ENCODE measurements at regions not wholly inside any gene's neighbourhood (a gene's known extent, or its start where the extent isn't known, plus 50 kb on each side); places are given as distances from the start of the nearest gene placed in this dataset.

DNA sequence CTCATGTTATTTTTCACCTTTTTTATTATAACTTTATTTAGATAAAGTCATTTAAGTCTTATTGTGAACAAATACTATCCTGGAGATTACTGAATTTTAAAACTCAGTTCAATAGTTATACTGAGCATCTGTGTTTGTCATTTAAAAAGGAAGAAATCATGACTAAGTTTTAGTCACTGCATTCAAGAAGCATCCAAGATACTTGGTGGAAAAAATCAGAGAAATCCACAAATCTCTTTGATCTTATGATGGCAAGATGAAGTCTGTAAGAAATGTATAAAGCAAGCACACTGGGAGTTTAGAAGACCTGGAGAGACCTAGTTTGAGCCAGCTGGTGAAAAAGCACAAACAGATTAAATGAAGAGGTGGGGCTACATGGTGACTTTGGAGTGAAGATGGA lies 529.8 kb upstream of the IGFBP3 start:
- no peak overlapping the region for H2AFZ ChIP-seq (ENCODE audit: low read depth, low read length)
- no peaks in the 10 kb centered on the region for H3K9me3 ChIP-seq (ENCODE audit: low read length)
- H3K36me3 ChIP-seq (ENCODE audit: insufficient read depth, low read length) = no peaks in the 10 kb centered on the region
- H3K27me3 ChIP-seq (ENCODE audit: insufficient read depth, low read length) = no peaks in the 10 kb centered on the region
- no peak overlapping the region for H3K4me3 ChIP-seq (ENCODE audit: low read length)
- H3K4me1 ChIP-seq (ENCODE audit: insufficient read depth, low read length) = no peaks in the 10 kb centered on the region

DNA sequence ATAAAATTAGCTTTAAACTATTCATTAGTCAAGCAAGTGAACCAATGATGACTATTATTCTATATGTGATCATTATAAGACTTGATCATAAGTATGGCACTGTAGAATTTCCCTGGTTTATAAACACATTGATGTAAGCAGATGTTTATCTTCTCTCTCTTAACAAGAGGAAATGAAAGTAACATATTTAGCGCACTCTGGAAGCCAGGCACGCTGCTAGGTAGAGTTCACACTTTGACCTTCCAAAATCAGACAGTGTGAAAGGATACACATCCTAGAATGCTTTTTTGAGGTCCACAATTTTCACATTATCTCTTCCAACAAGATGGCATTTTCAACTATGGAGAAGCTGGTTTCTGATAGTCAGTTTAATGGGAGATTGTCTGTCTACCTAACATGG lies 529.4 kb upstream of the IGFBP3 start:
- no peaks in the 10 kb centered on the region for H3K36me3 ChIP-seq (ENCODE audit: insufficient read depth, low read length)
- H2AFZ ChIP-seq (ENCODE audit: low read depth, low read length) = no peak overlapping the region
- no peaks in the 10 kb centered on the region for H3K27me3 ChIP-seq (ENCODE audit: insufficient read depth, low read length)
- H3K9me3 ChIP-seq (ENCODE audit: low read length) = no peaks in the 10 kb centered on the region
- H3K4me1 ChIP-seq (ENCODE audit: insufficient read depth, low read length) = no peaks in the 10 kb centered on the region
- H3K4me3 ChIP-seq (ENCODE audit: low read length) = no peak overlapping the region

DNA sequence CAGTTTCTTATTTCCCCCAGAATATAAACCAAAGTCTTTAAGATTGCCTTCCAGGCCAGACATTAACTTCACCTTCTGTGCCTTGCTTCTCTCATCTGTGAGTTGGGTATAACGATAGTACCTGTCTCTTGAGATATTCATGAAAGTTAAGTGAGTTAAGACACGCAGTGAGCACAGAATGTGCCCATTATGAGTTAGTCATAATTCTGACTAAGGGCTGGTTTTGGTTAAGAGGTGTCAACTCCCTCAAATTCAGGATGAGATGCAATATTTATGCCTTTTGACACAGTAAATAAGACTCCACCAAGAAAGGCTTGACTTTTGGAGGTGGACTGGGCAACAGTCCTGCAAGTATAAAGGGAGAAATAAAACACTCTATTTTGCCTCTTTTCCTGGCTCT lies 528.7 kb upstream of the IGFBP3 start:
- H2AFZ ChIP-seq (ENCODE audit: low read depth, low read length) = no peak overlapping the region
- H3K9me3 ChIP-seq (ENCODE audit: low read length) = no peaks in the 10 kb centered on the region
- H3K27me3 ChIP-seq (ENCODE audit: insufficient read depth, low read length) = no peaks in the 10 kb centered on the region
- H3K4me1 ChIP-seq (ENCODE audit: insufficient read depth, low read length) = no peaks in the 10 kb centered on the region
- H3K4me3 ChIP-seq (ENCODE audit: low read length) = no peak overlapping the region
- H3K36me3 ChIP-seq (ENCODE audit: insufficient read depth, low read length) = no peaks in the 10 kb centered on the region

DNA sequence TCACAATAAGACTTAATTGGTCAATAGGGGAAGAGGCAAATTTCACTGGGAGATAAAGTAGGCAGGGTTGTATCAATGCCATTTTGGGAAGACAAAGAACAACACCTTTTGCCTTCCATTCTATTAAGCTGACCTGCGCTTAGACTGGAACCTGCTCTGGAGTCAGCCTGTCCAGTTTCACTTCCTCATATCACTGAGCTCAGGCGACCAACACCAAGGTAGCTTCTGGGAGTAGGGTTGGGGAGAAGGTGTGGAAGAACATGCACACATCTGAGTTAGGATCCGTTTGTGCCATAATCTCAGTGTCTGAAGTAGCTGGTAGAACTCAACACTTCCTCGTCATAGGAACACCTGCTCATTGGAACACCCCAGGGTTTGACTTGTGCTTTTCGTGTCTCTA lies 527.4 kb upstream of the IGFBP3 start:
- Histone ChIP-seq H2AFZ (ENCODE audit: low read depth, low read length) (no peak overlapping the region), H3K4me1 (ENCODE audit: insufficient read depth, low read length) (no peaks in the 10 kb centered on the region), H3K9me3 (ENCODE audit: low read length) (no peaks in the 10 kb centered on the region), H3K36me3 (ENCODE audit: insufficient read depth, low read length) (no peaks in the 10 kb centered on the region), H3K27me3 (ENCODE audit: insufficient read depth, low read length) (no peaks in the 10 kb centered on the region), H3K4me3 (ENCODE audit: low read length) (no peak overlapping the region)

DNA sequence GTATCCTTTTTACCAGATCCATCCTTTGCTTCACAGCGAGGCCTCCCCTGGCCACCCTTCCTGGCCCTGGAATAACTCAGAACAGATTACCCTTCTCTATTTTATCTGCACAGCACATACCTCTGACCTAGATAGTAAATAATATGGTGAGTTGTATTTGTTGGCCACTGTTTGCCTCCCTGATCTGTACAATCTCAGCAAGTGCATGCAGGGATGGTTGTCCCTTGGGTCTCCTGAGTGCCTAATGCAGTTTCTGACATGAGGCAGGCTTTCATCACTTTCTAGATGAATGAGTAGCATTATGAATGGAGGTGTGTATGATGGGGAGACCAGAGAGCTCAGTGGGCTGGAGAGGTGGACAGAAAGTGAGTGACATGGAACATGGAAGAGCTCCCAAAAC lies 525.1 kb upstream of the IGFBP3 start:
- Histone ChIP-seq H2AFZ (ENCODE audit: low read depth, low read length) (no peak overlapping the region), H3K4me1 (ENCODE audit: insufficient read depth, low read length) (no peaks in the 10 kb centered on the region), H3K27me3 (ENCODE audit: insufficient read depth, low read length) (no peaks in the 10 kb centered on the region), H3K36me3 (ENCODE audit: insufficient read depth, low read length) (no peaks in the 10 kb centered on the region), H3K4me3 (ENCODE audit: low read length) (no peak overlapping the region), H3K9me3 (ENCODE audit: low read length) (no peaks in the 10 kb centered on the region)

DNA sequence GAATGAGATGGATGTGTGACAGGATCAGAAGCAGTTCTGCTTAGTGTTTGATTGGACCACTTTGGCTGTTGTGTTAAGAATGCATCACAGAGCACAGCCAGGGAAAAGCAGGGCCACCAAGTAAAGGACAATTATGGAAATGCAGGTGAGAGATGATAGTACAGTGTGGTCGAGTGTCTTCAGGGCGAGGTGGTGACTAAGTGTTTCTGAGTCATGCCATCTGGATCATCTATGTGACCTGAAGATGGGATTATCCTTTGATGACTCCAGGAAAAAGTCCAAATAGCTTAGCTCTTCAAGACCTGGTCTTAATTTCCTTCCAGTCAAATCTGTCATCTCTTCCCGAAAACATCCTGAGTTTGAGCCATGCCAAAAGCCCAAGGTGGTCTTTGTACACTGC lies 523.2 kb upstream of the IGFBP3 start:
- Histone ChIP-seq H3K27me3 (ENCODE audit: insufficient read depth, low read length) (peaks cover 2% of the 10 kb centered on the region), H3K36me3 (ENCODE audit: insufficient read depth, low read length) (no peaks in the 10 kb centered on the region), H3K4me1 (ENCODE audit: insufficient read depth, low read length) (no peaks in the 10 kb centered on the region), H2AFZ (ENCODE audit: low read depth, low read length) (no peak overlapping the region), H3K4me3 (ENCODE audit: low read length) (no peak overlapping the region), H3K9me3 (ENCODE audit: low read length) (no peaks in the 10 kb centered on the region)

DNA sequence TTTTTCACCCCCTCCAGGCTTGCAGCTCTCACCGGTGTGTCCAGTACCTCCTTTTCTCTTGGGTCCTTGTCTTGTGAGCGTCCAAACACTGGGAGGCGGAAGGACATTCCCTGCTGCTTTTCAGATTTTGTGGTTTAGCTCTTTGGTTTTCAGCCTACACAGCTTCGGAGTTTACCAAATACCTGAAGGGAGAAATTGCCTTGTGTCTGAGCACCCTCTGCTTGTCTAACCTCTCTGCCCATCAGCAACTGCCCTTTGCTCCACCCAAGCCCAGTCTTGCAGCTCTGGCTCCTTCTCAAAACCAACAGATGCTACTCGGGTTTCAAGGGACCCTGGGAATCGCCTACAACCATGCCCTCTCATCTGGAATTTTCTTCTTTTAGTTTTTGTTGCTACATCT lies 519.1 kb upstream of the IGFBP3 start:
- peaks cover 2% of the 10 kb centered on the region for H3K27me3 ChIP-seq (ENCODE audit: insufficient read depth, low read length)
- H3K4me3 ChIP-seq (ENCODE audit: low read length) = no peak overlapping the region
- H3K36me3 ChIP-seq (ENCODE audit: insufficient read depth, low read length) = no peaks in the 10 kb centered on the region
- no peaks in the 10 kb centered on the region for H3K4me1 ChIP-seq (ENCODE audit: insufficient read depth, low read length)
- H3K9me3 ChIP-seq (ENCODE audit: low read length) = no peaks in the 10 kb centered on the region
- H2AFZ ChIP-seq (ENCODE audit: low read depth, low read length) = no peak overlapping the region

DNA sequence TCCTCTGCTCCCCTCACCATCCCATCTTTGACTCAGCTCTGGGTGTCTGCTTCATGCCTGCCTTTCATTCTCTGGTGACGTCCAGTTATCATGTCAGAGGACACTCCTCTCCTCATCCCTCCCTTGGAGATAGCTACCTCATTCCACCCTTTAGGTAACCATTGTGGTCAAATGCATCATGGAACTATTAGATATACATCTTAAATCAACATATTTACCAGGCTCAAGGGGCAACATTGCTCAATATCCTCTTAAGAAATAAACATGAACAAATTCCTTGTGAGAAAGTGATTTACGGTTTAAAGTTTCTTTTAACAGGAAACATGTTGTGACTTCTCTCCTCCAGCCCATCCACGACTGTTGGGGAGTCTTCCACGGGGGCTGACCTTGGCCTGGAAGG lies 511.6 kb upstream of the IGFBP3 start:
- Histone ChIP-seq H3K27me3 (ENCODE audit: insufficient read depth, low read length) (no peaks in the 10 kb centered on the region), H3K4me1 (ENCODE audit: insufficient read depth, low read length) (no peaks in the 10 kb centered on the region), H3K4me3 (ENCODE audit: low read length) (no peak overlapping the region), H3K9me3 (ENCODE audit: low read length) (no peaks in the 10 kb centered on the region), H3K36me3 (ENCODE audit: insufficient read depth, low read length) (no peaks in the 10 kb centered on the region), H2AFZ (ENCODE audit: low read depth, low read length) (no peak overlapping the region)

DNA sequence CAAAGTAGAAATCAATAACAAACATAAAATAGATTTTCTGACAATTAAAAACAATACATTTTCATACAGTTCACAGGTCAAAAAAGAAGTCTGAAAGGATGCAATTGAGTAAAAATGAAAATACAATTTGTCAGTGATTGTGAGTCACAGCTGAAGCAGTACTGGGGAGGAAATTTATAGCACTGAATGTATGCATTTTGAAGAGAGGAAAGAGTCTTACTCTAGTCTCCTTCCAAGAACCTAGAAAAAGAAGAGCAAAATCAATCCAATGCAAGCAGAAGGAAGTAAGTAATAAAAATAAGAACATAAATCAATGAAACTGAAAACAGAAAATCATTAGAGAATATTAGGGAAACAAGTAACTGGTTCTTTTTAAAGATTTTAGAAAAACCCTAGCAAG lies 507.2 kb upstream of the IGFBP3 start:
- no peaks in the 10 kb centered on the region for H3K36me3 ChIP-seq (ENCODE audit: insufficient read depth, low read length)
- H3K9me3 ChIP-seq (ENCODE audit: low read length) = no peaks in the 10 kb centered on the region
- no peak overlapping the region for H3K4me3 ChIP-seq (ENCODE audit: low read length)
- H2AFZ ChIP-seq (ENCODE audit: low read depth, low read length) = no peak overlapping the region
- no peaks in the 10 kb centered on the region for H3K27me3 ChIP-seq (ENCODE audit: insufficient read depth, low read length)
- no peaks in the 10 kb centered on the region for H3K4me1 ChIP-seq (ENCODE audit: insufficient read depth, low read length)

DNA sequence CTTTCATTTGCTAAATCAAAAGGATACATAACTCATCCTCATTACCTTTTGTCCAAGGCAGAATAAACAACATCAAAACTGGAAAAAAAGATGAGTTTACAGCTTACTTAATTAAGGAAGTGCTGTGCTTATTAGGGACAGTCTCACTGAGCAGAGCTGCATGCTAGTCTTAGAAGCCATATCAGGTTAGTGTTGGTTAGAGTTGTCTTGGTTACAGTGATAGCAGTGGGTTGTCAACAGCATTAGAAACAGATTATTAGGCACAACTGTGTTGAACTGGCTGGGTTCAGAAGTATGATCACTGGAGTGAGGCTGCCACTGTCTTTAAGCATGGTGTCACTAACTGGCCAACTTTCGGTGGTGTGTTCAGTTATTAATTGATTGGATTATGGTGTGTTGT lies 503.9 kb upstream of the IGFBP3 start:
- no peaks in the 10 kb centered on the region for H3K4me1 ChIP-seq (ENCODE audit: insufficient read depth, low read length)
- H3K9me3 ChIP-seq (ENCODE audit: low read length) = no peaks in the 10 kb centered on the region
- no peaks in the 10 kb centered on the region for H3K27me3 ChIP-seq (ENCODE audit: insufficient read depth, low read length)
- no peak overlapping the region for H2AFZ ChIP-seq (ENCODE audit: low read depth, low read length)
- no peak overlapping the region for H3K4me3 ChIP-seq (ENCODE audit: low read length)
- H3K36me3 ChIP-seq (ENCODE audit: insufficient read depth, low read length) = no peaks in the 10 kb centered on the region

DNA sequence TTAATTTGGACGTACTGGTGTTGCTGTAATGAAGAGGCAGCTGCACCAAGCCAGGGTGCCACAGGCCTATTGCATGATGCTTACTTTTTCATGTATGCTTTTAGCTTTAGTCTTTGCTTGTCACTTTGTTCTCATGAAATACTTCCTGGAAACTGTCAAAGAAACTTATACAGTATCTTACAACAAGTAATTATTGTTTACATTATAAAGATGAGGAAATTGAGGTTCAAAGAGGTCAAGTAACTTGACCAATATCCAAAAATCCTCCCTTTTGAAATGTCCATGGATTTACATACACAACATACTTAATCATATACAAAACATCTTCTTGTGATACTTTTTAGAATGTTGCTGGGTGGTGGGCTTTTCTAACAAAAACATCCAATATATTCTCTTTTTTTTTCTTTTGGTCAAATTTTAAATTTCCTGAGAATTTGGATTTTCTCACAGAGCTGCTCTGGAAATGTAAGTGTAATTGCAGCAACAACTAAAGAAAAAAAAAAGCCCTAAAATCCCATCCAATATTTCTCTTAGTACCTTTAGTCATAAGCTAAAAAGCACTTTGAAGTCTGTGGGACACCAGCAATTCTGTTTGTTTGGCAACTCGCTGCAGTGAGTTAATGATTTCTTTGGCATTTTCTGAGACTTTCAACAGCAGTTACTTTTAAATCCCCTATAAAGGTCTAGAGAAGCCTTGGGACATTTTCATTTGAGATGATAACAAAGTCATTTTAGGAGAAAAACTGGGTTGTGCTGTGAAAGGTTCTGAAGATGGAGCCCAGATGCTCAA lies 500.6 kb upstream of the IGFBP3 start:
- Histone ChIP-seq H3K9me3 (ENCODE audit: low read length) (no peaks in the 10 kb centered on the region), H3K4me3 (ENCODE audit: low read length) (no peak overlapping the region), H3K4me1 (ENCODE audit: insufficient read depth, low read length) (no peaks in the 10 kb centered on the region), H3K36me3 (ENCODE audit: insufficient read depth, low read length) (no peaks in the 10 kb centered on the region), H2AFZ (ENCODE audit: low read depth, low read length) (no peak overlapping the region), H3K27me3 (ENCODE audit: insufficient read depth, low read length) (no peaks in the 10 kb centered on the region)

DNA sequence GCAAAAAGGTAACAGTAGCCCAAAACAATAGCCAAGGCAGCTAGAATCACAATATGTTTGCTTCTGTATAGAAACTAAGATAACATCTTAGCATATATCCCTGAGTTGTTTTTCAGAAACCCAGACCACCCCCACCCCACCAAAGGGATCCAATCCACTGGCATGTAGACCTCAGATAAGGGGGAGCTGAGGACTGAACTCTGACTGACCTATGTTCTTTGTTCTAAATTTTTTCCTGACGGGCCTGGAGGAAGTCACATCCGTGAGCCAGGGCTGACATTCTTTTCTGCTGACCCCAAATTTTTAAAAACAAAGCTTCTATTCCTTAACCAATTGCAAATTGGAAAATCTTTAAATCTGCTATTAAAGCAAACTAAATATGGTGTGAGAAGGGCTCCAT lies 493.9 kb upstream of the IGFBP3 start:
- Histone ChIP-seq H3K4me1 (ENCODE audit: insufficient read depth, low read length) (no peaks in the 10 kb centered on the region), H3K27me3 (ENCODE audit: insufficient read depth, low read length) (no peaks in the 10 kb centered on the region), H3K9me3 (ENCODE audit: low read length) (no peaks in the 10 kb centered on the region), H3K36me3 (ENCODE audit: insufficient read depth, low read length) (no peaks in the 10 kb centered on the region), H3K4me3 (ENCODE audit: low read length) (no peak overlapping the region), H2AFZ (ENCODE audit: low read depth, low read length) (no peak overlapping the region)

DNA sequence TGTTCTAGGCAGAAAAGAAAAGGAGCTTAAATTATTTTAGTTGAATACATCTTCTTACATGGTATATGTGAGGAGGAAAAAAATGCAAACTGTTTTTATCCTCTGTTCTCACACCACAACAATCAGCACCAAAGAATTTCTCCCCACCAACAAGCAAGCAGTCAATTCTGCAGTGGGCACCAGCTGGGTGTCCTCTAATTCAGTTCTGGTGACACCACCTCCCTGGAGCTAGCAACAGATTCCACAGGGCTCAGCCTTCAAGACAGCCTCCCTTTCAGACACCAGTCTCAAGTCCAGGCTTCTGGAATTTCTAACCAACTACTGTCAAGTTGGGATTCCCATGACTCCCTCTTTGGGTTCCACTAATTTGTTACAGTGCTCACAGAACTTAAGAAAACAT lies 490.2 kb upstream of the IGFBP3 start:
- Histone ChIP-seq H3K9me3 (ENCODE audit: low read length) (no peaks in the 10 kb centered on the region), H2AFZ (ENCODE audit: low read depth, low read length) (no peak overlapping the region), H3K4me3 (ENCODE audit: low read length) (no peak overlapping the region), H3K27me3 (ENCODE audit: insufficient read depth, low read length) (no peaks in the 10 kb centered on the region), H3K36me3 (ENCODE audit: insufficient read depth, low read length) (no peaks in the 10 kb centered on the region), H3K4me1 (ENCODE audit: insufficient read depth, low read length) (no peaks in the 10 kb centered on the region)

DNA sequence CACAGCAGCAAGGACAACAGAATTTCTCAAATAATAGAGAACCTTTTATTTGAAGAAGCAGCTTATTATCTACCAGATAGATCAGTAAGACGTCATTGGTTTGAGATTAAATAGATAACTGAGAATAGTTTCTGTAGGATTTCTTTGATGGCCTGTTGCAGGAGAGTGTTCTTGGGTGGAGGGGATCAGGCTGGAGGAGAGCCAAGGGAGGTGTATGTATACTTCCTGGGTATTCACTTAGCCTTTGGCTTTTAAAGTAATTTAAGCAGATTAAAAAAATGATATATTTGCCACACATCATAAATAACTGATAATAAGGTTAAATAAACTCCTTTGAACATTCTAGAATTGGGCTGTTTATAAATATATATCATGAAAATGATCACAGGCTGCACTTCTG lies 486.1 kb upstream of the IGFBP3 start:
- no peaks in the 10 kb centered on the region for H3K36me3 ChIP-seq (ENCODE audit: insufficient read depth, low read length)
- no peaks in the 10 kb centered on the region for H3K9me3 ChIP-seq (ENCODE audit: low read length)
- H3K4me1 ChIP-seq (ENCODE audit: insufficient read depth, low read length) = no peaks in the 10 kb centered on the region
- H3K4me3 ChIP-seq (ENCODE audit: low read length) = no peak overlapping the region
- no peak overlapping the region for H2AFZ ChIP-seq (ENCODE audit: low read depth, low read length)
- no peaks in the 10 kb centered on the region for H3K27me3 ChIP-seq (ENCODE audit: insufficient read depth, low read length)

Data from neuron (in vitro differentiated cells).